GM23338 (cell line): ENCODE measurements at regions not wholly inside any gene's neighbourhood (a gene's known extent, or its start where the extent isn't known, plus 50 kb on each side); places are given as distances from the start of the nearest gene placed in this dataset.

ENCODE experiments used
- CREB1 ChIP-seq: fragments of 250-450 bp; sonication (Bioruptor Pico); IDR thresholded peaks from 2 replicates; pipeline ENCODE4 v1.5.0; 2020; ENCODE audit warnings: low read depth, mild to moderate bottlenecking, moderate library complexity
- ETS1 ChIP-seq: IDR thresholded peaks from 2 replicates; pipeline ENCODE4 v1.6.1; 2016; ENCODE audit warnings: antibody characterized with exemption
- EZH2 ChIP-seq: fragments of 200-600 bp; sonication (generic); IDR thresholded peaks from one replicate; pipeline ENCODE4 v1.8.0; 2017; ENCODE audit warnings: antibody characterized with exemption, mild to moderate bottlenecking, low read depth; ENCODE audit not compliant: unreplicated experiment
- EZH2phosphoT487 ChIP-seq: fragments of 200-600 bp; sonication (generic); IDR thresholded peaks from one replicate; pipeline ENCODE4 v1.8.1; 2018; ENCODE audit warnings: antibody characterized with exemption; ENCODE audit not compliant: unreplicated experiment
- JUNB ChIP-seq: IDR thresholded peaks from one replicate; pipeline ENCODE4 v1.6.1; 2016; ENCODE audit warnings: antibody characterized with exemption; ENCODE audit not compliant: unreplicated experiment
- NANOG ChIP-seq: IDR thresholded peaks from 2 replicates; pipeline ENCODE4 v1.6.1; 2016; ENCODE audit warnings: antibody characterized with exemption, borderline replicate concordance
- STAT1 ChIP-seq: IDR thresholded peaks from one replicate; pipeline ENCODE4 v1.6.1; 2016; ENCODE audit warnings: antibody characterized with exemption; ENCODE audit not compliant: unreplicated experiment
- ZNF462 ChIP-seq: fragments of 250-450 bp; sonication (Bioruptor Pico); IDR thresholded peaks from 2 replicates; pipeline ENCODE4 v1.5.0; 2020; ENCODE audit warnings: mild to moderate bottlenecking, moderate library complexity

- no peak for TF ChIP-seq ZNF462 (CRISPR knock-in tag)
- no peak for TF ChIP-seq JUNB
- TF ChIP-seq EZH2 = no peak
- TF ChIP-seq NANOG = no peak
- no peak for TF ChIP-seq ETS1
- no peak for TF ChIP-seq CREB1 (CRISPR knock-in tag)
- no peak for TF ChIP-seq STAT1
- TF ChIP-seq EZH2phosphoT487 = no peak
These were observed 91.2 kb downstream of the RBFOX3 start (continued) for GRCh38 chr17:79519601-79520000.
